HepG2 (cell line): ENCODE measurements at regions not wholly inside any gene's neighbourhood (a gene's known extent, or its start where the extent isn't known, plus 50 kb on each side); places are given as distances from the start of the nearest gene placed in this dataset.

Source experiments
- ATAC-seq: fragments of 200-7000 bp; cut with Tn5 transposase; 3 replicates; pipeline ENCODE4 v1.9.1; 2020; ENCODE audit warnings: mild to moderate bottlenecking, moderate library complexity
- BruUV-seq: library from RNA; stranded (reverse); fragments of 400-500 nt; replicated peaks from 2 replicates; lab custom pipeline; 2021; lab: Mats Ljungman, UMichigan
- CTCF ChIA-PET: fragments of 300-600 bp; formaldehyde crosslinking; extraction: SDS; loops from one replicate; lab custom pipeline; 2021; ENCODE audit warnings: low total read pairs, inconsistent platforms, low intra/inter-chr PET ratio; lab: Yijun Ruan, JAX
- POLR2A ChIA-PET: fragments of 350-600 bp; sonication (Branson Sonifier 250); formaldehyde crosslinking; loops from one replicate; lab custom pipeline; 2020; ENCODE audit warnings: antibody characterized with exemption, inconsistent platforms; lab: Yijun Ruan, JAX
- DNase-seq: peaks from one replicate; pipeline ENCODE4 v3.0.0-alpha.2; 2015; ENCODE audit warnings: low spot score
- FAIRE-seq: peaks from 3 replicates; lab custom pipeline; 2011; peaks lifted over from hg19 to GRCh38; lab: Jason Lieb, UNC
- H2AFZ ChIP-seq: one replicate; pipeline ENCODE4 v1.6.1; 2011; ENCODE audit warnings: low read length, inconsistent platforms
- H3K27ac ChIP-seq: fragments of 300-600 bp; 3 replicates; pipeline ENCODE4 v1.8.0; 2011; ENCODE audit warnings: mixed run types, mild to moderate bottlenecking, mixed read lengths, low read length, inconsistent platforms; ENCODE audit not compliant: insufficient read depth; ENCODE audit errors: extremely low read length
- H3K27me3 ChIP-seq, 2 experiments: fragments of 200-600 bp in 1 of 2; 2 replicates in 1 of 2; 3 replicates in 1 of 2; pipeline versions ENCODE4 v1.6.0 to v1.8.0; 2011; ENCODE audit warnings: low read length in 2 of 2, mild to moderate bottlenecking in 2 of 2, moderate library complexity in 2 of 2, inconsistent platforms in 1 of 2; ENCODE audit not compliant: insufficient read depth in 2 of 2, control insufficient read depth in 1 of 2
- H3K36me3 ChIP-seq, 2 experiments: fragments of 200-600 bp in 1 of 2; replicated peaks in 1 of 2; 2 replicates in 1 of 2; 3 replicates in 1 of 2; pipeline versions ENCODE4 v1.5.1 to v1.8.0; 2011; ENCODE audit warnings: low read length in 2 of 2, inconsistent platforms in 1 of 2; ENCODE audit not compliant: insufficient read depth in 2 of 2, control insufficient read depth in 1 of 2
- H3K4me1 ChIP-seq: 2 replicates; pipeline ENCODE4 v1.5.1; 2012; ENCODE audit warnings: low read length, inconsistent platforms; ENCODE audit not compliant: insufficient read depth
- H3K4me2 ChIP-seq: 2 replicates; pipeline ENCODE4 v1.6.0; 2011; ENCODE audit warnings: low read depth, low read length, inconsistent platforms
- H3K4me3 ChIP-seq, 3 experiments: fragments of 200-600 bp in 1 of 3; sonication (generic), shearing (Covaris generic) in 1 of 3; replicated peaks in 1 of 3; 2 replicates each; pipeline ENCODE4 v1.5.1; 2011 to 2016; ENCODE audit warnings: low read length in 3 of 3, inconsistent platforms in 2 of 3, low read depth in 2 of 3, mild to moderate bottlenecking in 2 of 3, control low read depth in 1 of 3, mixed read lengths in 1 of 3; ENCODE audit not compliant: insufficient read depth in 1 of 3
- H3K79me2 ChIP-seq: one replicate; pipeline ENCODE4 v1.6.1; 2011; ENCODE audit warnings: low read length, inconsistent platforms; ENCODE audit not compliant: insufficient read depth
- H3K9ac ChIP-seq: 2 replicates; pipeline ENCODE4 v1.6.0; 2011; ENCODE audit warnings: mild to moderate bottlenecking, low read depth, low read length, inconsistent platforms; ENCODE audit not compliant: insufficient read depth
- H3K9me3 ChIP-seq: 2 replicates; pipeline ENCODE4 v1.5.1; 2012; ENCODE audit warnings: mild to moderate bottlenecking, low read length
- H4K20me1 ChIP-seq: 2 replicates; pipeline ENCODE4 v1.6.0; 2011; ENCODE audit warnings: inconsistent platforms, mild to moderate bottlenecking, low read length, moderate library complexity; ENCODE audit not compliant: insufficient read depth
- AGO2 ChIP-seq: fragments of 200-400 bp; formaldehyde crosslinking; optimal IDR thresholded peaks from 2 replicates; pipeline ENCODE3; 2017; ENCODE audit warnings: mild to moderate bottlenecking, low read depth, low read length, moderate library complexity
- ARNTL ChIP-seq: sonication (generic); formaldehyde crosslinking; IDR thresholded peaks from 2 replicates; pipeline ENCODE4 v1.4.0; 2020; ENCODE audit warnings: mild to moderate bottlenecking, missing genetic modification reagents
- ATF2 ChIP-seq: sonication (generic); formaldehyde crosslinking; IDR thresholded peaks from 2 replicates; pipeline ENCODE4 v1.4.0; 2020; ENCODE audit warnings: missing genetic modification reagents
- BRD4 ChIP-seq: sonication (generic); formaldehyde crosslinking; IDR thresholded peaks from 2 replicates; pipeline ENCODE4 v1.4.0; 2020; ENCODE audit warnings: missing genetic modification reagents
- FOXO4 ChIP-seq: sonication (generic); formaldehyde crosslinking; conservative IDR thresholded peaks from 2 replicates; pipeline ENCODE4 v1.8.1; 2023; ENCODE audit warnings: missing genetic modification reagents
- RFX5 ChIP-seq: IDR thresholded peaks from 2 replicates; pipeline ENCODE4 v1.6.1; 2011; ENCODE audit warnings: low read depth, low read length, improper control_type of control experiment
- SATB2 ChIP-seq: sonication (generic); formaldehyde crosslinking; IDR thresholded peaks from 2 replicates; pipeline ENCODE4 v1.5.0; 2020; ENCODE audit warnings: missing genetic modification reagents
- ZBTB1 ChIP-seq: sonication (generic); formaldehyde crosslinking; IDR thresholded peaks from 2 replicates; pipeline ENCODE4 v1.4.0; 2020; ENCODE audit warnings: missing genetic modification reagents, borderline replicate concordance
- ZBTB39 ChIP-seq: sonication (generic); formaldehyde crosslinking; IDR thresholded peaks from 2 replicates; pipeline ENCODE4 v1.5.0; 2020; ENCODE audit warnings: missing genetic modification reagents
- ZNF207 ChIP-seq: fragments of 450-650 bp; IDR thresholded peaks from 2 replicates; pipeline ENCODE4 v1.6.1; 2016; ENCODE audit warnings: antibody characterized with exemption, borderline replicate concordance
- ZNF296 ChIP-seq: sonication (generic); formaldehyde crosslinking; conservative IDR thresholded peaks from 2 replicates; pipeline ENCODE4 v1.5.0; 2020; ENCODE audit warnings: mild to moderate bottlenecking, missing genetic modification reagents
- ZNF850 ChIP-seq: sonication (generic); formaldehyde crosslinking; conservative IDR thresholded peaks from 2 replicates; pipeline ENCODE4 v1.9.0; 2021; ENCODE audit warnings: mild to moderate bottlenecking, missing genetic modification reagents
- WGBS: methylation state at CpG from one replicate; pipeline ENCODE4 v1.1.6; 2017; ENCODE audit warnings: low lambda C conversion rate; 5-methylcytosine and 5-hydroxymethylcytosine counted together
- in situ Hi-C: cut with HindIII; loops from 2 replicates; pipeline ENCODE4 v1.10.0; 2017; ENCODE audit warnings: low pct_unique_long_range_greater_than_20kb; ENCODE audit not compliant: extremely low pct_ligation_motif_present
- intact Hi-C: fragments of 100-400 bp; cut with micrococcal nuclease; formaldehyde crosslinking; loops from one replicate; pipeline ENCODE4 v1.10.0; 2022; ENCODE audit not compliant: unreplicated experiment
- TF ChIP-seq, protein P1 (sequence below): sonication (generic); formaldehyde crosslinking; IDR thresholded peaks from 2 replicates; pipeline ENCODE4 v1.4.0; 2020; ENCODE audit warnings: low read depth, missing genetic modification reagents
- TF ChIP-seq, protein P2 (sequence below): IDR thresholded peaks from 2 replicates; pipeline ENCODE4 v1.6.1; 2012; ENCODE audit warnings: inconsistent platforms

DNA sequence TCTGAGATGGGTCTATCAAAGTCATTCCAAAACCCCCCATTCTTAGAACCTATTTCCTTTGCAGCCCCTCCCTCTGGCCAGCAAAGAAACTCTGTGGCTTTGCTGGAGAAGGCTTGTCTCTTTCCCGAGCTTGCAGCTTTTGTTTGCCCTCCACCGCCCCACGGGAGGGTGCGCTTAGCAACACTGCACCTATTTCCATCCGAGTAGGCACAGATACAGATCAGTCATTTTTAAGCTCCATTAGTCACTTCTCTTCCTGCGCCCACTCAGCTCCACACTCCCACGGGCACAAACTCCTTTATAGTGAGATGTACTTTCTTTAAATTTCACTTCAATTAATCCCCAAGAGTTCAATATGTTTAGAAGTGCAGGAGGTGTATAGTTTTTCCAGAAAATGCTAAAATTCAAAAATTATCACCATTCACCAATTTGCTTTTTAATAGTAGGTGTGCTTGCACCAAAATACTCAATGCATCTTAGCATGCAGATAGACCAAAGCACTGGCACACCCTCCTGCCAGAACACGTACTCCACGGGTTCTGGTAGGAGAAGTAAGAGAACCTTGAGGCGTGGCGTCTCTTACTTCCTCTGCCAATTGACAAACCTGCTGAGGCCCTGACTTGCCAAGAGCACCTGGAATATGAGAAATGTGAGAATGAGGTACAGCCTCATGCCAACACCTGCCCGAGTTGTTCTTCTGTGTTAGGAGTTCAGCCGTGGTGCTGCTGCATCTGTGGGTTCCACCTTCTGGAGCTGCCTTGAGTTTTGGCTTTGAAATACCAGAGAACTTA lies 183.7 kb downstream of the TEX29 start:
- Histone ChIP-seq H3K27ac (no peak overlapping the region), H3K4me3 (no peak overlapping the region), H3K9ac (no peak overlapping the region), H4K20me1 (no peaks in the 10 kb centered on the region), H3K9me3 (no peaks in the 10 kb centered on the region), H3K27me3 (peaks cover 0 to 21% of the 10 kb centered on the region in 2 experiments; a peak in 2 of 5 replicates), H3K4me1 (no peaks in the 10 kb centered on the region), H3K36me3 (no peaks in the 10 kb centered on the region), H2AFZ (no peak overlapping the region), H3K4me2 (no peak overlapping the region), H3K79me2 (no peaks in the 10 kb centered on the region)
- in situ Hi-C loops: no loop called here
- ChIA-PET CTCF (no interaction called here), POLR2A (no interaction called here)
- intact Hi-C loops: no loop called here
- 18% methylated on average over 13 of the region's 13 CpGs for WGBS
- TF ChIP-seq ZNF850 (CRISPR knock-in tag): no peak
- no peak for TF ChIP-seq AGO2
- TF ChIP-seq ZNF207: no peak
- no peak for TF ChIP-seq SATB2 (CRISPR knock-in tag)
- TF ChIP-seq, protein P1, sequence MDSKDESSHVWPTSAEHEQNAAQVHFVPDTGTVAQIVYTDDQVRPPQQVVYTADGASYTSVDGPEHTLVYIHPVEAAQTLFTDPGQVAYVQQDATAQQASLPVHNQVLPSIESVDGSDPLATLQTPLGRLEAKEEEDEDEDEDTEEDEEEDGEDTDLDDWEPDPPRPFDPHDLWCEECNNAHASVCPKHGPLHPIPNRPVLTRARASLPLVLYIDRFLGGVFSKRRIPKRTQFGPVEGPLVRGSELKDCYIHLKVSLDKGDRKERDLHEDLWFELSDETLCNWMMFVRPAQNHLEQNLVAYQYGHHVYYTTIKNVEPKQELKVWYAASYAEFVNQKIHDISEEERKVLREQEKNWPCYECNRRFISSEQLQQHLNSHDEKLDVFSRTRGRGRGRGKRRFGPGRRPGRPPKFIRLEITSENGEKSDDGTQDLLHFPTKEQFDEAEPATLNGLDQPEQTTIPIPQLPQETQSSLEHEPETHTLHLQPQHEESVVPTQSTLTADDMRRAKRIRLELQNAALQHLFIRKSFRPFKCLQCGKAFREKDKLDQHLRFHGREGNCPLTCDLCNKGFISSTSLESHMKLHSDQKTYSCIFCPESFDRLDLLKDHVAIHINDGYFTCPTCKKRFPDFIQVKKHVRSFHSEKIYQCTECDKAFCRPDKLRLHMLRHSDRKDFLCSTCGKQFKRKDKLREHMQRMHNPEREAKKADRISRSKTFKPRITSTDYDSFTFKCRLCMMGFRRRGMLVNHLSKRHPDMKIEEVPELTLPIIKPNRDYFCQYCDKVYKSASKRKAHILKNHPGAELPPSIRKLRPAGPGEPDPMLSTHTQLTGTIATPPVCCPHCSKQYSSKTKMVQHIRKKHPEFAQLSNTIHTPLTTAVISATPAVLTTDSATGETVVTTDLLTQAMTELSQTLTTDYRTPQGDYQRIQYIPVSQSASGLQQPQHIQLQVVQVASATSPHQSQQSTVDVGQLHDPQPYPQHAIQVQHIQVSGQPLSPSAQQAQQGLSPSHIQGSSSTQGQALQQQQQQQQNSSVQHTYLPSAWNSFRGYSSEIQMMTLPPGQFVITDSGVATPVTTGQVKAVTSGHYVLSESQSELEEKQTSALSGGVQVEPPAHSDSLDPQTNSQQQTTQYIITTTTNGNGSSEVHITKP (CRISPR knock-in tag): no peak
- TF ChIP-seq RFX5: no peak
- no peak for TF ChIP-seq ZNF296
- TF ChIP-seq FOXO4 (CRISPR knock-in tag): no peak
- TF ChIP-seq BRD4 (CRISPR knock-in tag): no peak
- no peak for TF ChIP-seq ZBTB39 (CRISPR knock-in tag)
- no peak for TF ChIP-seq ARNTL
- TF ChIP-seq, protein P2, sequence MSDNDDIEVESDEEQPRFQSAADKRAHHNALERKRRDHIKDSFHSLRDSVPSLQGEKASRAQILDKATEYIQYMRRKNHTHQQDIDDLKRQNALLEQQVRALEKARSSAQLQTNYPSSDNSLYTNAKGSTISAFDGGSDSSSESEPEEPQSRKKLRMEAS: no peak
- no peak for TF ChIP-seq ZBTB1
- TF ChIP-seq ATF2: no peak
- ATAC-seq: no peak
- FAIRE-seq: no peak
- no peak for DNase-seq
- BruUV-seq: no TSS peak
